GM19455 (cell line): ENCODE measurements at regions not wholly inside any gene's neighbourhood (a gene's known extent, or its start where the extent isn't known, plus 50 kb on each side); places are given as distances from the start of the nearest gene placed in this dataset.

Experiments used
- ATAC-seq: cut with Tn5 transposase; IDR thresholded peaks from one replicate; pipeline ENCODE4 v1.9.1; 2021; ENCODE audit not compliant: unreplicated experiment

DNA sequence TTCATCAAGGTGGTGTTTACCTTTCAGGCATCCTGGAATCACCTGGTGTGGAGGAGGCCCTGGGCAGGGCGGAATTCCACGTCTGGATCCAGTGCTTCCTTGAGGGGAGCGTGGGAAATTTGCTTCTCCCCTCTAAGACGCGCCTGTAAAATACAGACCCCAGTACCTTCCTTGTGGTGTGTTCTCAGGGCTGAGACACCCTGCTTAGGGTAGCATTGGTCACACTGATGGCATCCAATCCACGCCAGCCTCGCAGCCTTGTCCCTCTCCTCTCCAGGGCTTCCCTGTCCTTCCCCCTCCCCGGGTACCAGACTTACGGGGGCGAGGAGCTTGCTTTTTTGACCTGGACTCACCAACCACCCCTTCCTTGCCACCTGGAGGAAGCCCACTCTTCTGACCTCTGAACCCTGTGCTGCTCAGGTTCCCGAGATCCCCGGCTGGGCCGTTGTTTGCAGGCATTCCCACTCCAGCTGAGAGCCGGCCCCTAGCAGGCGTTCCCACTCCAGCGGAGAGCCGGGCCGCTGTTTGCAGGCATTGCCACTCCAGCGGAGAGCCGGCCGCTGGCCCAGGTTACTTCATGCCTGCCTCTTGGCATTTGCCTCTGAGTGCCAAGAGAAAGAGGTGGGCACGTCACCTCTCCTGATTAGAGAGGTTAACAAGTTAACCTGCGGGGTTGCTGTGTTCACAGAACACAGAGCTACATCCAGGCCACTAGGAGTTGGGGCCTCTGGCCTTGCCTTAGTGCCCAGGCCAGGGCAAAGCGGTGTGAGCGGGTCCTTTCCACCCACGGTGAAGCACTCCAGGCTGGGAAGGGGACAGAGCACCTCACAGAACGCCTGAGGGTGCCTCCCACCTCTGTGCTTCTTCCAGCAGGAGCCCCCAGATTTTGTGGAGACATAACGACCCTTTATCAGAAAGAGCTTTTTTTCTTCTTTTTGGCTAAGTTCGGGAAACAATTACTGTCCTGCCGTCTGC lies 254.0 kb upstream of the PPP2R2D start:
- ATAC-seq = no peak

- ATAC-seq = no peak
Observed at GRCh38 chr10:131647789-131648188, 253.0 kb upstream of the PPP2R2D start.

- ATAC-seq = no peak
Observed at GRCh38 chr10:131648386-131649020, 252.3 kb upstream of the PPP2R2D start.

DNA sequence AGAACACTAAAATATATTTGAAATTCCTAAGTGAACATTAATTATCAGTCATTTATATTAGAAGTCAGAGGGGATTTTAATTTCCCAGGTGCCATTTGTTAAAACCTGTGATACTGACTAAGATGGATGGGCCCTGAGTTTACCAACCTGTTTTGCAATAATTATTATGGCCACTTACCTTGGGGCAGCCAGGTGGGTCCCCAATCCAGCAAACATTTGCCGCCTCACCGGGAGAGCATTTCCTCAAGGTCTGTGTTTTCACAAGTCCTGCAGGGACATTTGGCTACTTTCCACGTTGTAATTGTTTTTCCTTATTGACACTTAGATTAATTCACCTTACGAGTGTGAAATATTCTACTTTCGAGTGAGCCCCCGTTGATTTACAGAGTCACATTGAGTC lies 251.2 kb upstream of the PPP2R2D start:
- no peak for ATAC-seq

GRCh38 chr10:131650169-131650705 lies 250.6 kb upstream of the PPP2R2D start:
- ATAC-seq = no peak

- ATAC-seq = no peak
Observed at GRCh38 chr10:131650771-131651673, 249.8 kb upstream of the PPP2R2D start.

GRCh38 chr10:131651674-131652437 lies 249.0 kb upstream of the PPP2R2D start:
- no peak for ATAC-seq

DNA sequence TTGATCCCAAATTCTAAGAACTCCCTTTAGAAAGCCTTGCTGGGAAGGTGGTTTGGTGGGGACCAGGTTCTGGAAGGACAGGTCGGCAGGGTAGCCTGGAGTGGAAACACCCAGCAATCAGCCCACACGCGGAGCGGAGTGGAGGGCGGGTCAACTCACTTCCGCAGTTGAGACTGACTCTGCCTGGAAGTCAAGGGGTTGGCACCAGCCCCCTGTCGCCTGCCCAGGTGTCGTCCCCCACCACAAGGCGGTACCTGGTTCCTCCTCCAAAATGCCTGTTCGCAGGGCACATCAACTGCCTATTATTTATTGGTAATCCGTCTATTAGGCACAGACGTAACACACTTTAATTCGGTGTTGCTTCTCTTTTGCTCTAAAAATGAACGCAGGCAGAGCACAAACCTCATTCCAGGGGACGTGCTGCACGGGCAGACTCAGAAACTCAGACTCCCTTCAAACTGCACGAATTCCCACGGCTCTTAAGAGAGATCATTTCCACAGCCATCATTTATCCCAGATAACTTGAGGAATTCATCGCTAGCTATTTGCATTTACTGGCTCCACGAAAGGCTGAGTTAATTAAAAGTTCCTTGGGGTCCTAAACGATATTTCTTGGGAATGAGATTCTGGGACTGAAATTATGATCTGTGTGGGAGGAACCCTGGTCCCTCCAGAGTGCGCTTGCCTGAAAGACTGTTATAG lies 248.2 kb upstream of the PPP2R2D start:
- ATAC-seq = no peak

DNA sequence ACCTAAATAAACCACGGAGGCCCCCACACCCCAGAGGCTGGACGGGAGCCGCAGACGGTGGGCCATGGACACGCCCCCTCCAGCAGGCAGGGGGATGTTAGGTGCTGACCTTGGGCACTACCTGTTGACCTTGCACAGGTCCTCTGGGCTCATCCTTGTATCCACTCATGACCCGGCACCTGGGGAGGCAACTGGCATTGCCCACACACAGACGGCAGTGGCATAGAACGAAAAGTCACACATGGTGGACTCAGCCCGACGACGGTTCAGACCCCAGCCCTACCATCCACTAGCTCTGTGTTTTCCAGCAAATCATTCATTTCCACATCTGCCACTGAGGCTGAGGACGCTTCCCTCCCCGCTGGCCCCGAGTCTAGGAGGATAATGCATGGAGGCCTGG lies 247.7 kb upstream of the PPP2R2D start:
- ATAC-seq = no peak

- no peak for ATAC-seq
Observed at GRCh38 chr10:131653554-131654470, 247.0 kb upstream of the PPP2R2D start.

GRCh38 chr10:131654471-131655087 lies 246.2 kb upstream of the PPP2R2D start:
- no peak for ATAC-seq

DNA sequence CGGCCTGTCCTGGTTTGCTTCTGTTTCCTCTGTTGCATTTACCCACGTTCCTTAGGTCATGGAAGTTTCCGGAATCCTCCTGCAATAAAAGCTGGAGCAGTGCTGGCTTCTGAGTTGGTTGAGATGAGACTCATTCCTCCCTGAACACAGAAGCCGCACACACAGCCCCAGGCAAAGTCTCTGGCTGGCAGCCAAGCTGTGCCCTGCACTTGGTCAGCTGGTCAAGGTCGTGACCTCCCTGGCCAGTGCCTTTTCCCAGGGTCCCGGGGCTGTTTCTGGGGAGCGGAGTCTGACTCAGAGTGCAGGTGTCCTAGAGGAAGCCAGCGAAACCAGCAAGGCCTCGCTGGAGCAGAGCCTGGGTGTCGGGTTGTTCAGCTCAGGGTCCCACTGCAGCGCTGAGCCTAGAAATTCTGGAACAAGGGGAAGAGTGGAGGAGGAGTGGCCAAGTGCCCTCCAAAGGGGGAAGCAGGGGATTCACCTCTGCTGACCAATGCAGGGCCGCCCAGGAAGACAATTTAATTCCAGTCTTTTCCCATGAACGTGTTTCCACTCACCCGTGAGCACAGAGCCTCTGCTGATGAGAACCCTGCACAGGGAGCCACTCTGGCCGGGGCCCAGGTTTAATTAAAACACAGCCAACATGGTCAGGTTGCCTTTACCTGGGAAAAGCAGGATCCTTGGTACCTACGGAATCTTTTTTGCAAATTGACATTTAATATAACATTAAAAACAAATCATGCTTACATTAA lies 245.5 kb upstream of the PPP2R2D start:
- no peak for ATAC-seq

- ATAC-seq = no peak
Observed at GRCh38 chr10:131656009-131656408, 244.8 kb upstream of the PPP2R2D start.

- ATAC-seq = no peak
Observed at GRCh38 chr10:131656431-131656841, 244.4 kb upstream of the PPP2R2D start.

- ATAC-seq = no peak
Observed at GRCh38 chr10:131657318-131657984, 243.4 kb upstream of the PPP2R2D start.

DNA sequence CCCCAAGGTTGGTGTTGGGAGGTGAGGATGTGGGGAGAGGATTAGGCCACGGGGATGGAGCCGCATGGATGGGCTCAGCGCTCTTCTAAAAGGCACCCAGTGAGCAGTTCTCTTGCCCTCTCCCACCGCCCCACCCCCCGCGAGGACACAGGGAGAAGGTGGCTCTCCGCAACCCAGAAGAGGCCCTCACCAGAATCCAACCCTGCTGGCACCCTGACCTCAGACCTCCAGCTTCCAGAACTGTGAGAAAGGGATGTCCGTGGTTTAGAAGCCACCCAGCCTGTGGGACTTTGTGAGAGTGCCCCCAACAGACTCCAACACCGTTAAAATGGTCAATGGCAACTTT lies 242.8 kb upstream of the PPP2R2D start:
- ATAC-seq = no peak
